ENCODE measurements at regions not wholly inside any gene's neighbourhood (a gene's known extent, or its start where the extent isn't known, plus 50 kb on each side); places are given as distances from the start of the nearest gene placed in this dataset.

- no peak for TF ChIP-seq BACH2 (CRISPR knock-in tag; IDR thresholded peaks at IDR 0.05; ENCODE audit: borderline replicate concordance)
- no peak for TF ChIP-seq OSR1 (CRISPR knock-in tag; IDR thresholded peaks at IDR 0.05)
- TF ChIP-seq ZNF70 (CRISPR knock-in tag; IDR thresholded peaks at IDR 0.05) = no peak
- no peak for TF ChIP-seq GLIS3 (CRISPR knock-in tag; IDR thresholded peaks at IDR 0.05)
- no peak for TF ChIP-seq RARB (CRISPR knock-in tag; IDR thresholded peaks at IDR 0.05)
- no peak for TF ChIP-seq PPARA (CRISPR knock-in tag; IDR thresholded peaks at IDR 0.05; ENCODE audit: borderline replicate concordance)
Observed at GRCh38 chr18:1906421-1906820, 664.9 kb downstream of the METTL4 start (continued).

GRCh38 chr18:1907470-1908206, 663.7 kb downstream of the METTL4 start:
- no peak for ATAC-seq
- TF ChIP-seq, protein P1, sequence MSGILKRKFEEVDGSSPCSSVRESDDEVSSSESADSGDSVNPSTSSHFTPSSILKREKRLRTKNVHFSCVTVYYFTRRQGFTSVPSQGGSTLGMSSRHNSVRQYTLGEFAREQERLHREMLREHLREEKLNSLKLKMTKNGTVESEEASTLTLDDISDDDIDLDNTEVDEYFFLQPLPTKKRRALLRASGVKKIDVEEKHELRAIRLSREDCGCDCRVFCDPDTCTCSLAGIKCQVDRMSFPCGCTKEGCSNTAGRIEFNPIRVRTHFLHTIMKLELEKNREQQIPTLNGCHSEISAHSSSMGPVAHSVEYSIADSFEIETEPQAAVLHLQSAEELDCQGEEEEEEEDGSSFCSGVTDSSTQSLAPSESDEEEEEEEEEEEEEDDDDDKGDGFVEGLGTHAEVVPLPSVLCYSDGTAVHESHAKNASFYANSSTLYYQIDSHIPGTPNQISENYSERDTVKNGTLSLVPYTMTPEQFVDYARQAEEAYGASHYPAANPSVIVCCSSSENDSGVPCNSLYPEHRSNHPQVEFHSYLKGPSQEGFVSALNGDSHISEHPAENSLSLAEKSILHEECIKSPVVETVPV (CRISPR knock-in tag; IDR thresholded peaks at IDR 0.05) = no peak
- TF ChIP-seq ARNTL (CRISPR knock-in tag; IDR thresholded peaks at IDR 0.05; ENCODE audit: borderline replicate concordance, low read depth) (no peak), BACH2 (CRISPR knock-in tag; IDR thresholded peaks at IDR 0.05; ENCODE audit: borderline replicate concordance) (no peak), TCF4 (CRISPR knock-in tag; IDR thresholded peaks at IDR 0.05; ENCODE audit: borderline replicate concordance) (no peak), TOX (CRISPR knock-in tag; IDR thresholded peaks at IDR 0.05; ENCODE audit: borderline replicate concordance) (no peak), OSR1 (CRISPR knock-in tag; IDR thresholded peaks at IDR 0.05) (no peak), RARB (CRISPR knock-in tag; IDR thresholded peaks at IDR 0.05) (no peak), GLIS3 (CRISPR knock-in tag; IDR thresholded peaks at IDR 0.05) (no peak), ZNF70 (CRISPR knock-in tag; IDR thresholded peaks at IDR 0.05) (no peak), ZFP3 (CRISPR knock-in tag; IDR thresholded peaks at IDR 0.05) (no peak), SNAI2 (CRISPR knock-in tag; IDR thresholded peaks at IDR 0.05) (no peak), POU6F1 (CRISPR knock-in tag; IDR thresholded peaks at IDR 0.05; ENCODE audit: borderline replicate concordance, low read depth) (no peak), ESRRG (CRISPR knock-in tag; IDR thresholded peaks at IDR 0.05) (no peak), ZNF565 (CRISPR knock-in tag; conservative IDR thresholded peaks at IDR 0.05; ENCODE audit: low read depth) (no peak), ZC3H10 (CRISPR knock-in tag; IDR thresholded peaks at IDR 0.05) (no peak), ISL1 (CRISPR knock-in tag; IDR thresholded peaks at IDR 0.05) (no peak)
- TF ChIP-seq, protein P2, sequence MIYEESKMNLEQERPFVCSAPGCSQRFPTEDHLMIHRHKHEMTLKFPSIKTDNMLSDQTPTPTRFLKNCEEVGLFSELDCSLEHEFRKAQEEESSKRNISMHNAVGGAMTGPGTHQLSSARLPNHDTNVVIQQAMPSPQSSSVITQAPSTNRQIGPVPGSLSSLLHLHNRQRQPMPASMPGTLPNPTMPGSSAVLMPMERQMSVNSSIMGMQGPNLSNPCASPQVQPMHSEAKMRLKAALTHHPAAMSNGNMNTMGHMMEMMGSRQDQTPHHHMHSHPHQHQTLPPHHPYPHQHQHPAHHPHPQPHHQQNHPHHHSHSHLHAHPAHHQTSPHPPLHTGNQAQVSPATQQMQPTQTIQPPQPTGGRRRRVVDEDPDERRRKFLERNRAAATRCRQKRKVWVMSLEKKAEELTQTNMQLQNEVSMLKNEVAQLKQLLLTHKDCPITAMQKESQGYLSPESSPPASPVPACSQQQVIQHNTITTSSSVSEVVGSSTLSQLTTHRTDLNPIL (CRISPR knock-in tag; IDR thresholded peaks at IDR 0.05; ENCODE audit: low read depth) = no peak
- TF ChIP-seq, protein P3, sequence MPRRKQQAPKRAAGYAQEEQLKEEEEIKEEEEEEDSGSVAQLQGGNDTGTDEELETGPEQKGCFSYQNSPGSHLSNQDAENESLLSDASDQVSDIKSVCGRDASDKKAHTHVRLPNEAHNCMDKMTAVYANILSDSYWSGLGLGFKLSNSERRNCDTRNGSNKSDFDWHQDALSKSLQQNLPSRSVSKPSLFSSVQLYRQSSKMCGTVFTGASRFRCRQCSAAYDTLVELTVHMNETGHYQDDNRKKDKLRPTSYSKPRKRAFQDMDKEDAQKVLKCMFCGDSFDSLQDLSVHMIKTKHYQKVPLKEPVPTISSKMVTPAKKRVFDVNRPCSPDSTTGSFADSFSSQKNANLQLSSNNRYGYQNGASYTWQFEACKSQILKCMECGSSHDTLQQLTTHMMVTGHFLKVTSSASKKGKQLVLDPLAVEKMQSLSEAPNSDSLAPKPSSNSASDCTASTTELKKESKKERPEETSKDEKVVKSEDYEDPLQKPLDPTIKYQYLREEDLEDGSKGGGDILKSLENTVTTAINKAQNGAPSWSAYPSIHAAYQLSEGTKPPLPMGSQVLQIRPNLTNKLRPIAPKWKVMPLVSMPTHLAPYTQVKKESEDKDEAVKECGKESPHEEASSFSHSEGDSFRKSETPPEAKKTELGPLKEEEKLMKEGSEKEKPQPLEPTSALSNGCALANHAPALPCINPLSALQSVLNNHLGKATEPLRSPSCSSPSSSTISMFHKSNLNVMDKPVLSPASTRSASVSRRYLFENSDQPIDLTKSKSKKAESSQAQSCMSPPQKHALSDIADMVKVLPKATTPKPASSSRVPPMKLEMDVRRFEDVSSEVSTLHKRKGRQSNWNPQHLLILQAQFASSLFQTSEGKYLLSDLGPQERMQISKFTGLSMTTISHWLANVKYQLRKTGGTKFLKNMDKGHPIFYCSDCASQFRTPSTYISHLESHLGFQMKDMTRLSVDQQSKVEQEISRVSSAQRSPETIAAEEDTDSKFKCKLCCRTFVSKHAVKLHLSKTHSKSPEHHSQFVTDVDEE (CRISPR knock-in tag; IDR thresholded peaks at IDR 0.05) = no peak
- TF ChIP-seq, protein P4, sequence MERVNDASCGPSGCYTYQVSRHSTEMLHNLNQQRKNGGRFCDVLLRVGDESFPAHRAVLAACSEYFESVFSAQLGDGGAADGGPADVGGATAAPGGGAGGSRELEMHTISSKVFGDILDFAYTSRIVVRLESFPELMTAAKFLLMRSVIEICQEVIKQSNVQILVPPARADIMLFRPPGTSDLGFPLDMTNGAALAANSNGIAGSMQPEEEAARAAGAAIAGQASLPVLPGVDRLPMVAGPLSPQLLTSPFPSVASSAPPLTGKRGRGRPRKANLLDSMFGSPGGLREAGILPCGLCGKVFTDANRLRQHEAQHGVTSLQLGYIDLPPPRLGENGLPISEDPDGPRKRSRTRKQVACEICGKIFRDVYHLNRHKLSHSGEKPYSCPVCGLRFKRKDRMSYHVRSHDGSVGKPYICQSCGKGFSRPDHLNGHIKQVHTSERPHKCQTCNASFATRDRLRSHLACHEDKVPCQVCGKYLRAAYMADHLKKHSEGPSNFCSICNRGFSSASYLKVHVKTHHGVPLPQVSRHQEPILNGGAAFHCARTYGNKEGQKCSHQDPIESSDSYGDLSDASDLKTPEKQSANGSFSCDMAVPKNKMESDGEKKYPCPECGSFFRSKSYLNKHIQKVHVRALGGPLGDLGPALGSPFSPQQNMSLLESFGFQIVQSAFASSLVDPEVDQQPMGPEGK (CRISPR knock-in tag; IDR thresholded peaks at IDR 0.05; ENCODE audit: borderline replicate concordance) = no peak

- ATAC-seq = no peak
- TF ChIP-seq, protein P4 (CRISPR knock-in tag; IDR thresholded peaks at IDR 0.05; ENCODE audit: borderline replicate concordance) = no peak
- no peak for TF ChIP-seq TOX (CRISPR knock-in tag; IDR thresholded peaks at IDR 0.05; ENCODE audit: borderline replicate concordance)
Observed at GRCh38 chr18:1914489-1914888, 656.8 kb downstream of the METTL4 start.

All from SK-N-SH treated with all-trans-retinoic acid at 6 μM for 48 hours (cell line).